NCI-H2196 (cell line): ENCODE measurements at regions not wholly inside any gene's neighbourhood (a gene's known extent, or its start where the extent isn't known, plus 50 kb on each side); places are given as distances from the start of the nearest gene placed in this dataset.

ENCODE experiments used
- DNase-seq: peaks from one replicate; lab custom pipeline; 2025; ENCODE audit not compliant: unreplicated experiment; lab: John Stamatoyannopoulos, UW

GRCh38 chr11:76721755-76722677, 51.5 kb upstream of the LRRC32 start:
- peak; percentile 84 for DNase-seq

- no peak for DNase-seq
These were observed 52.6 kb upstream of the LRRC32 start for GRCh38 chr11:76723142-76723541.

- DNase-seq, result no peak
These were observed 53.0 kb upstream of the LRRC32 start for GRCh38 chr11:76723548-76723947.

GRCh38 chr11:76724171-76724768, 53.7 kb upstream of the LRRC32 start:
- DNase-seq, result no peak

- no peak for DNase-seq
These were observed 54.9 kb upstream of the TSKU start for GRCh38 chr11:76728227-76728626.

- no peak for DNase-seq
These were observed 54.4 kb upstream of the TSKU start for GRCh38 chr11:76728778-76729177.

- no peak for DNase-seq
These were observed 53.9 kb upstream of the TSKU start for GRCh38 chr11:76729214-76729613.

- no peak for DNase-seq
These were observed 52.1 kb upstream of the TSKU start for GRCh38 chr11:76730887-76731565.

- no peak for DNase-seq
These were observed 50.5 kb upstream of the TSKU start for GRCh38 chr11:76732643-76733042.
